Smooth muscle cell (in vitro differentiated cells): ENCODE measurements at regions not wholly inside any gene's neighbourhood (a gene's known extent, or its start where the extent isn't known, plus 50 kb on each side); places are given as distances from the start of the nearest gene placed in this dataset.

Experiments used
- DNase-seq: peaks from one replicate; lab custom pipeline; 2025; ENCODE audit not compliant: unreplicated experiment; lab: John Stamatoyannopoulos, UW
- H2AFZ ChIP-seq: fragments of 200-600 bp; sonication (generic); 2 replicates; pipeline ENCODE4 v1.6.0; 2016; ENCODE audit warnings: antibody characterized with exemption, low read depth, mild to moderate bottlenecking
- H3F3A ChIP-seq: fragments of 200-600 bp; sonication (generic); 2 replicates; pipeline ENCODE4 v1.6.0; 2017; ENCODE audit warnings: antibody characterized with exemption, low read depth
- H3K27ac ChIP-seq: fragments of 200-600 bp; sonication (generic); 2 replicates; pipeline ENCODE4 v1.5.1; 2016; ENCODE audit warnings: low read depth, mild to moderate bottlenecking
- H3K27me3 ChIP-seq: fragments of 200-600 bp; sonication (generic); 2 replicates; pipeline ENCODE4 v1.6.1; 2016; ENCODE audit warnings: low read depth, mild to moderate bottlenecking
- H3K36me3 ChIP-seq: fragments of 200-600 bp; sonication (generic); 2 replicates; pipeline ENCODE4 v1.5.1; 2016; ENCODE audit warnings: low read depth
- H3K4me1 ChIP-seq: fragments of 200-600 bp; sonication (generic); 2 replicates; pipeline ENCODE4 v1.5.1; 2016; ENCODE audit warnings: low read depth
- H3K4me2 ChIP-seq: fragments of 200-600 bp; sonication (generic); 2 replicates; pipeline ENCODE4 v1.6.0; 2016; ENCODE audit warnings: mild to moderate bottlenecking
- H3K4me3 ChIP-seq: fragments of 200-600 bp; sonication (generic); 2 replicates; pipeline ENCODE4 v1.5.1; 2016; ENCODE audit warnings: mild to moderate bottlenecking
- H3K79me2 ChIP-seq: fragments of 200-600 bp; sonication (generic); 2 replicates; pipeline ENCODE4 v1.6.0; 2016; ENCODE audit warnings: low read depth, mild to moderate bottlenecking
- H3K9ac ChIP-seq: fragments of 200-600 bp; sonication (generic); 2 replicates; pipeline ENCODE4 v1.6.0; 2016; ENCODE audit warnings: low read depth
- H3K9me3 ChIP-seq: fragments of 200-600 bp; sonication (generic); replicated peaks from 2 replicates; pipeline ENCODE4 v1.5.1; 2016; ENCODE audit warnings: low read depth
- H4K20me1 ChIP-seq: fragments of 200-600 bp; sonication (generic); 2 replicates; pipeline ENCODE4 v1.6.0; 2016; ENCODE audit warnings: low read depth
- CTCF ChIP-seq: fragments of 200-600 bp; sonication (generic); IDR thresholded peaks from 2 replicates; pipeline ENCODE4 v1.5.1; 2017; ENCODE audit warnings: borderline replicate concordance, mild to moderate bottlenecking, antibody characterized with exemption; ENCODE audit not compliant: insufficient read depth, poor library complexity, severe bottlenecking
- WGBS: methylation state at CpG from one replicate; pipeline ENCODE4 v1.1.7; 2016; ENCODE audit warnings: low lambda C conversion rate; 5-methylcytosine and 5-hydroxymethylcytosine counted together

GRCh38 chr2:19797243-19797810 lies 104.5 kb downstream of the TTC32 start:
- no peak for TF ChIP-seq CTCF
- no peak for DNase-seq
- Histone ChIP-seq H3F3A (no peaks in the 10 kb centered on the region), H3K36me3 (no peaks in the 10 kb centered on the region), H3K27ac (peak overlapping the region; percentile 5), H3K79me2 (no peaks in the 10 kb centered on the region), H3K9ac (no peak overlapping the region), H3K4me2 (no peak overlapping the region), H3K4me1 (peaks cover 4% of the 10 kb centered on the region), H3K4me3 (no peak overlapping the region), H2AFZ (no peak overlapping the region), H4K20me1 (no peaks in the 10 kb centered on the region), H3K9me3 (no peaks in the 10 kb centered on the region), H3K27me3 (no peaks in the 10 kb centered on the region)
- 93% methylated on average over 4 of the region's 4 CpGs for WGBS

GRCh38 chr2:19796035-19796695 lies 105.6 kb downstream of the TTC32 start:
- Histone ChIP-seq H4K20me1 (no peaks in the 10 kb centered on the region), H3K4me3 (no peak overlapping the region), H3K27me3 (no peaks in the 10 kb centered on the region), H3K27ac (peak overlapping the region; percentile 64), H3K36me3 (no peaks in the 10 kb centered on the region), H3K9ac (no peak overlapping the region), H2AFZ (no peak overlapping the region), H3K4me1 (no peaks in the 10 kb centered on the region), H3F3A (no peaks in the 10 kb centered on the region), H3K4me2 (peak overlapping the region; percentile 59), H3K9me3 (no peaks in the 10 kb centered on the region), H3K79me2 (no peaks in the 10 kb centered on the region)
- WGBS = 60% methylated on average over 12 of the region's 12 CpGs
- no peak for TF ChIP-seq CTCF
- no peak for DNase-seq

GRCh38 chr2:19793132-19793750 lies 108.5 kb downstream of the TTC32 start:
- H3K27ac ChIP-seq = no peak overlapping the region
- no peak for TF ChIP-seq CTCF
- no peaks in the 10 kb centered on the region for H4K20me1 ChIP-seq
- H3K4me3 ChIP-seq = no peak overlapping the region
- no peak overlapping the region for H2AFZ ChIP-seq
- no peaks in the 10 kb centered on the region for H3K36me3 ChIP-seq
- no peaks in the 10 kb centered on the region for H3K9me3 ChIP-seq
- H3K9ac ChIP-seq = no peak overlapping the region
- H3K27me3 ChIP-seq = no peaks in the 10 kb centered on the region
- no peaks in the 10 kb centered on the region for H3K4me1 ChIP-seq
- WGBS = 92% methylated on average over 6 of the region's 6 CpGs
- H3K4me2 ChIP-seq = no peak overlapping the region
- H3K79me2 ChIP-seq = no peaks in the 10 kb centered on the region
- no peak for DNase-seq
- H3F3A ChIP-seq = no peaks in the 10 kb centered on the region
